HG03354 (cell line): ENCODE measurements at regions not wholly inside any gene's neighbourhood (a gene's known extent, or its start where the extent isn't known, plus 50 kb on each side); places are given as distances from the start of the nearest gene placed in this dataset.
A peak's percentile ranks its signal among the peaks of the same experiment; 100 is the strongest.

Experiments
- ATAC-seq: cut with Tn5 transposase; IDR thresholded peaks from one replicate; pipeline ENCODE4 v1.9.1; 2021; ENCODE audit warnings: mild to moderate bottlenecking; ENCODE audit not compliant: unreplicated experiment, poor library complexity, severe bottlenecking

GRCh38 chr7:25879799-25880198 lies 272.2 kb upstream of the NFE2L3 start:
- ATAC-seq, result no peak

GRCh38 chr7:25881317-25882037 lies 270.5 kb upstream of the NFE2L3 start:
- ATAC-seq, result no peak

- no peak for ATAC-seq
Observed at GRCh38 chr7:25882151-25882773, 269.7 kb upstream of the NFE2L3 start.

GRCh38 chr7:25884265-25884828 lies 267.7 kb upstream of the NFE2L3 start:
- ATAC-seq, result no peak

GRCh38 chr7:25885057-25885576 lies 266.9 kb upstream of the NFE2L3 start:
- no peak for ATAC-seq

- ATAC-seq, result no peak
Observed at GRCh38 chr7:25886387-25887240, 265.4 kb upstream of the NFE2L3 start.

- ATAC-seq, result no peak
Observed at GRCh38 chr7:25887266-25887665, 264.7 kb upstream of the NFE2L3 start.

GRCh38 chr7:25887795-25888559 lies 264.0 kb upstream of the NFE2L3 start:
- ATAC-seq, result no peak

- no peak for ATAC-seq
Observed at GRCh38 chr7:25889765-25890164, 262.2 kb upstream of the NFE2L3 start.

GRCh38 chr7:25891591-25891990 lies 260.4 kb upstream of the NFE2L3 start:
- ATAC-seq, result no peak

GRCh38 chr7:25893436-25893835 lies 258.6 kb upstream of the NFE2L3 start:
- no peak for ATAC-seq

- peak; percentile 90 for ATAC-seq
Observed at GRCh38 chr7:25894002-25894901, 257.7 kb upstream of the NFE2L3 start.

- ATAC-seq, result peak; percentile 59
Observed at GRCh38 chr7:25894902-25895791, 256.9 kb upstream of the NFE2L3 start.

- peak; percentile 10 for ATAC-seq
Observed at GRCh38 chr7:25895792-25896171, 256.2 kb upstream of the NFE2L3 start.

GRCh38 chr7:25897261-25897782 lies 254.7 kb upstream of the NFE2L3 start:
- no peak for ATAC-seq

GRCh38 chr7:25900245-25900644 lies 251.8 kb upstream of the NFE2L3 start:
- no peak for ATAC-seq

- no peak for ATAC-seq
Observed at GRCh38 chr7:25900877-25901276, 251.1 kb upstream of the NFE2L3 start.
